GM23248 (cell line): ENCODE measurements at regions not wholly inside any gene's neighbourhood (a gene's known extent, or its start where the extent isn't known, plus 50 kb on each side); places are given as distances from the start of the nearest gene placed in this dataset.

Experiments used
- DNase-seq: peaks from one replicate; pipeline ENCODE4 v3.0.0-alpha.2; 2015
- H2AFZ ChIP-seq: fragments of 200-600 bp; sonication (generic); 2 replicates; pipeline ENCODE4 v1.6.1; 2016; ENCODE audit warnings: antibody characterized with exemption
- H3F3A ChIP-seq: fragments of 200-600 bp; sonication (generic); 2 replicates; pipeline ENCODE4 v1.6.1; 2016; ENCODE audit warnings: mild to moderate bottlenecking, antibody characterized with exemption, mixed run types; ENCODE audit not compliant: insufficient read depth
- H3K27ac ChIP-seq: fragments of 200-600 bp; sonication (generic); 2 replicates; pipeline ENCODE4 v1.5.1; 2016; ENCODE audit warnings: mild to moderate bottlenecking
- H3K27me3 ChIP-seq: fragments of 200-600 bp; sonication (generic); replicated peaks from 2 replicates; pipeline ENCODE4 v1.6.1; 2016; ENCODE audit warnings: mild to moderate bottlenecking; ENCODE audit not compliant: insufficient read depth
- H3K36me3 ChIP-seq: fragments of 200-600 bp; sonication (generic); 2 replicates; pipeline ENCODE4 v1.6.1; 2016; ENCODE audit warnings: low read depth, mild to moderate bottlenecking
- H3K4me1 ChIP-seq: fragments of 200-600 bp; sonication (generic); 2 replicates; pipeline ENCODE4 v1.6.1; 2016; ENCODE audit warnings: mild to moderate bottlenecking; ENCODE audit not compliant: insufficient read depth
- H3K4me2 ChIP-seq: fragments of 200-600 bp; sonication (generic); one replicate; pipeline ENCODE4 v1.6.1; 2016; ENCODE audit warnings: mild to moderate bottlenecking; ENCODE audit not compliant: unreplicated experiment
- H3K4me3 ChIP-seq: fragments of 200-600 bp; sonication (generic); 2 replicates; pipeline ENCODE4 v1.5.1; 2016; ENCODE audit warnings: mild to moderate bottlenecking
- H3K79me2 ChIP-seq: fragments of 200-600 bp; sonication (generic); 2 replicates; pipeline ENCODE4 v1.6.1; 2016; ENCODE audit warnings: mild to moderate bottlenecking; ENCODE audit not compliant: insufficient read depth
- H3K9ac ChIP-seq: fragments of 200-600 bp; sonication (generic); 2 replicates; pipeline ENCODE4 v1.6.1; 2016; ENCODE audit warnings: mild to moderate bottlenecking
- H3K9me2 ChIP-seq: fragments of 200-600 bp; sonication (generic); 2 replicates; pipeline ENCODE4 v1.6.1; 2016; ENCODE audit warnings: mixed run types, mild to moderate bottlenecking, moderate library complexity; ENCODE audit not compliant: insufficient read depth
- H3K9me3 ChIP-seq: fragments of 200-600 bp; sonication (generic); one replicate; pipeline ENCODE4 v1.6.1; 2017; ENCODE audit warnings: low read depth
- H4K20me1 ChIP-seq: fragments of 200-600 bp; sonication (generic); 2 replicates; pipeline ENCODE4 v1.6.0; 2016; ENCODE audit not compliant: insufficient read depth
- EZH2 ChIP-seq: fragments of 200-600 bp; sonication (generic); IDR thresholded peaks from 2 replicates; pipeline ENCODE4 v1.6.1; 2018; ENCODE audit warnings: antibody characterized with exemption, mild to moderate bottlenecking; ENCODE audit not compliant: insufficient read depth, poor library complexity, severe bottlenecking
- EZH2phosphoT487 ChIP-seq: fragments of 200-600 bp; sonication (generic); IDR thresholded peaks from 2 replicates; pipeline ENCODE4 v1.6.1; 2018; ENCODE audit warnings: antibody characterized with exemption, moderate library complexity, mild to moderate bottlenecking, low read depth; ENCODE audit not compliant: insufficient read depth
- WGBS, 2 experiments: methylation state at CpG; one replicate each; pipeline ENCODE4 v1.1.6; 2015 to 2017; ENCODE audit warnings: low lambda C conversion rate in 2 of 2, low coverage in 1 of 2; ENCODE audit errors: missing lambda C conversion rate in 2 of 2; 5-methylcytosine and 5-hydroxymethylcytosine counted together
- in situ Hi-C: fragments of 300-500 bp; cut with MboI; formaldehyde crosslinking; loops from 2 replicates; pipeline ENCODE4 v1.15.0; 2020

- Histone ChIP-seq H3K4me2 (no peak overlapping the region), H3K27ac (no peak overlapping the region), H3K9me3 (no peaks in the 10 kb centered on the region), H3K4me3 (no peak overlapping the region), H3K9ac (no peak overlapping the region), H3F3A (no peaks in the 10 kb centered on the region), H3K36me3 (no peaks in the 10 kb centered on the region), H3K4me1 (no peaks in the 10 kb centered on the region), H4K20me1 (no peaks in the 10 kb centered on the region), H2AFZ (no peak overlapping the region), H3K79me2 (no peaks in the 10 kb centered on the region), H3K27me3 (no peaks in the 10 kb centered on the region), H3K9me2 (no peaks in the 10 kb centered on the region)
- in situ Hi-C loops = no loop called here
- DNase-seq = no peak
- TF ChIP-seq EZH2phosphoT487 (no peak), EZH2 (no peak)
Observed at GRCh38 chr6:91266156-91266555, 679.3 kb upstream of the MAP3K7 start.

- Histone ChIP-seq H4K20me1 (no peaks in the 10 kb centered on the region), H3K36me3 (no peaks in the 10 kb centered on the region), H3K27me3 (no peaks in the 10 kb centered on the region), H3F3A (no peaks in the 10 kb centered on the region), H3K4me3 (no peak overlapping the region), H3K9me2 (no peaks in the 10 kb centered on the region), H2AFZ (no peak overlapping the region), H3K27ac (no peak overlapping the region), H3K9me3 (no peaks in the 10 kb centered on the region), H3K4me1 (no peaks in the 10 kb centered on the region), H3K4me2 (no peak overlapping the region), H3K9ac (no peak overlapping the region), H3K79me2 (no peaks in the 10 kb centered on the region)
- WGBS, 2 experiments = 6 to 7% methylated on average over 2 of the region's 2 CpGs
- no peak for TF ChIP-seq EZH2phosphoT487
- TF ChIP-seq EZH2 = no peak
- in situ Hi-C loops = no loop called here
- DNase-seq = no peak
Observed at GRCh38 chr6:91243436-91243835, 656.6 kb upstream of the MAP3K7 start.

DNA sequence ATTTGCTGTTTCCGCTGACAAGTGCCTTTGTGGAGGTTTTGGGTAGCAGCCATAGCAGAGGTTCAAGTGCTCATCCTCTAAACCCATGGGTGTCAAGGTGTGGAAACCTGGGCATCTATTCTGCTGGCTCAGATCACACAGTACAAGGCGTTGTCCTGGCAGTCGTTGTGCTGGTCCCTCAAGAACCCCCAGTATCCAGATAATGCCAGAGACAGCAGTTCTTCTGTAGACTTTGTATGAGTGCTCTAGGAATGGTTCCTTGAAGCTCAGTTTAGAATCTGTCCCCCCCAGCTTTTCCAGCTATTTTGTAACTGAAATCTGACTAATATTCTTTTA, 655.7 kb upstream of the MAP3K7 start:
- no peaks in the 10 kb centered on the region for H3K9me3 ChIP-seq
- H3K27me3 ChIP-seq = no peaks in the 10 kb centered on the region
- no peaks in the 10 kb centered on the region for H3K79me2 ChIP-seq
- no peak overlapping the region for H2AFZ ChIP-seq
- no peaks in the 10 kb centered on the region for H3K4me1 ChIP-seq
- in situ Hi-C loops = no loop called here
- no peaks in the 10 kb centered on the region for H4K20me1 ChIP-seq
- H3K36me3 ChIP-seq = no peaks in the 10 kb centered on the region
- TF ChIP-seq EZH2phosphoT487 = no peak
- no peak for TF ChIP-seq EZH2
- H3K4me3 ChIP-seq = no peak overlapping the region
- DNase-seq = no peak
- H3K4me2 ChIP-seq = no peak overlapping the region
- H3K27ac ChIP-seq = no peak overlapping the region
- H3K9ac ChIP-seq = no peak overlapping the region
- no peaks in the 10 kb centered on the region for H3F3A ChIP-seq
- 23 to 33% methylated on average over 3 of the region's 3 CpGs for WGBS, 2 experiments
- H3K9me2 ChIP-seq = no peaks in the 10 kb centered on the region

DNA sequence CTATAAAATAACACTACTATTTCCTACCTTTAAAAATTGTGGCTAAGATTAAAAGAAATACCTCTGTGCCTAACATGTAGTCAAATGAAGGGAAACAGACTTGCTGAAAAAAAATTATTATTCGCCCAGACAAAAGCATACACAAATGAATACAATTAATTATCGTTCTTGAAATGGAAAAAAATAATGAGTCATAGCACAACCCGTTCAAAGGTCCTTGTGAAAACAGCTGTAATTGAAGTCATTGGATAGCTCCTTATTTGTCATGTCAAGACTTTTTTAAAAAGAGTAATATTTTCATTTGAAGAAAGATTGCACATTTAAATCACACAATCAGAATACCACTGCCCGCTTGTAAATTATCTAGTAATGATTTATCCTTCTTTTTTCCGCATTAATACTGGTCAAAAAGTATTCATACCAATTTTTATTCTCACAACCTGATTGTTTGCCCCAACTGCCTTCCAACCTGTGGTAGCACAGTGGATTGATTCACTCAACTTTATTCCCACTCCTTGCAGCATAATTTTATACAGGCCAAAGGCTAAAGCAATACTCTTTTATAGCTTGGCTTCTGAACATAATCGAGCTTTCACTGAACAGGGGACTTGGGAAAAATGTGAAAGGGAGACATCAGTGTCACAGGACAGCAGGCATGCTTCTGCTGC, 655.2 kb upstream of the MAP3K7 start:
- H3K4me2 ChIP-seq = no peak overlapping the region
- no peaks in the 10 kb centered on the region for H3F3A ChIP-seq
- no peak overlapping the region for H3K27ac ChIP-seq
- H3K27me3 ChIP-seq = no peaks in the 10 kb centered on the region
- no peaks in the 10 kb centered on the region for H3K9me2 ChIP-seq
- no peaks in the 10 kb centered on the region for H3K9me3 ChIP-seq
- 16 to 19% methylated on average over 6 of the region's 6 CpGs for WGBS, 2 experiments
- in situ Hi-C loops = no loop called here
- TF ChIP-seq EZH2 (no peak), EZH2phosphoT487 (no peak)
- H3K4me1 ChIP-seq = no peaks in the 10 kb centered on the region
- no peak overlapping the region for H3K9ac ChIP-seq
- no peak overlapping the region for H2AFZ ChIP-seq
- no peaks in the 10 kb centered on the region for H3K79me2 ChIP-seq
- no peak overlapping the region for H3K4me3 ChIP-seq
- no peaks in the 10 kb centered on the region for H4K20me1 ChIP-seq
- no peak for DNase-seq
- no peaks in the 10 kb centered on the region for H3K36me3 ChIP-seq

DNA sequence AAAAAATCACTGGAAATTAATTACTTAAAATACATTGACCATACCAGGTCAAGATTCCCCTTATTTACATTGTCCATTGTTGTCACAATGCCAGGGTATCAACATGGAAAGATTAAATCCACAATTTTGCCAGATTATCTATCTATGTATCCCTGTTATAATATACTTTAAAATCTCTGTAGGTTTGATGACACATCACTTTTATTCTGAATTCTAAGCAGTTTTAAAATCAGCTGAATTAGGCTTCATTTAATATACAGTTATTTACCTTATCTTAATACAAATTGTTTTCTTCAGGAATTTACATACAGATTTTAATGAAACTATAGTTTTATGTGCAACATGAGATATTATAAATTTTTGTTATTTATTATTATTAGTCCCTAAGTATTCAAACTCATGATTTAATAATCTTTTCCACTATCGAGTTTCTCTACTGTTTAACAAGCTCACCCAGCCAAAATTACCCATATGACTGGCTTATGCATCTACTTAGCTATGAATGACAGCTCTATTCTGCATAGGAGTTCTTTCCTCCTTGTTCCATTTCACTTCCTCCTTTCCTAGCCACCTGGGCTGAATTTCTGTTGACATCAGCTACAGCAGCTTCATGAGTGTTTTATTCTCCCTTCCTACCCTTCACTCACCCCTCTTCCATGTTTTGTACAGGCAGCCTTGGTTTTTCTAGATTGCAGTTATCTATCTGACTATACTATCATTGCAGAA, 654.2 kb upstream of the MAP3K7 start:
- no peak overlapping the region for H3K27ac ChIP-seq
- no peaks in the 10 kb centered on the region for H4K20me1 ChIP-seq
- DNase-seq = no peak
- H3K9me2 ChIP-seq = no peaks in the 10 kb centered on the region
- no peaks in the 10 kb centered on the region for H3K79me2 ChIP-seq
- no peak overlapping the region for H3K9ac ChIP-seq
- WGBS, 2 experiments = 6 to 9% methylated on average over 1 of the region's 1 CpG
- H3K27me3 ChIP-seq = no peaks in the 10 kb centered on the region
- H3F3A ChIP-seq = no peaks in the 10 kb centered on the region
- in situ Hi-C loops = no loop called here
- no peak overlapping the region for H2AFZ ChIP-seq
- no peaks in the 10 kb centered on the region for H3K4me1 ChIP-seq
- H3K4me2 ChIP-seq = no peak overlapping the region
- no peaks in the 10 kb centered on the region for H3K36me3 ChIP-seq
- H3K4me3 ChIP-seq = no peak overlapping the region
- TF ChIP-seq EZH2phosphoT487 (no peak), EZH2 (no peak)
- no peaks in the 10 kb centered on the region for H3K9me3 ChIP-seq
